ENCODE measurements at regions not wholly inside any gene's neighbourhood (a gene's known extent, or its start where the extent isn't known, plus 50 kb on each side); places are given as distances from the start of the nearest gene placed in this dataset.

DNA sequence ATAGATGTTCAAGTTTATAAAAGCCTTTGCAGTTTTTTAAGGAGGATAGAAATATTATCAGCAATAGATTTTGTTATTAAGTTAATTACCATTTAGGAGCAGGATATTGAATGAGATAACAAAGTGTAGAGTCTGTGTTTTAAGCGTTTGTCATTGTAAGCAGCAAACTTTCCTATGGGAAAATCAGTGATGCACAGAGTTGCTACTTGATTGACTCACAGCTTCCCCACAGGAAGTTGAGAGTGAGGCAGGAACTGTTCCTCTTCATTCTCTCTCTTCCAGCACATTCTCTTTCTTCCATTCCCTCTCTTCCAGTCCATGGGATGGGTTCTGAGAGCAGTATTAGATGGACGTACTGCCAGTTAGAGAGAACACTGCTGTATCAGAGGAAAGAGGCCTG, 867.7 kb upstream of the AGA start:
- TF ChIP-seq CTCF (IDR thresholded peaks at IDR 0.05) (no peak), POLR2A (IDR thresholded peaks at IDR 0.05; ENCODE audit: low read depth) (no peak)

All from esophagus muscularis mucosa (tissue), 3 donors.